Liver (tissue), 3 donors: ENCODE measurements at regions not wholly inside any gene's neighbourhood (a gene's known extent, or its start where the extent isn't known, plus 50 kb on each side); places are given as distances from the start of the nearest gene placed in this dataset.

ENCODE experiments used
- ATF3 ChIP-seq: IDR thresholded peaks from 2 replicates; pipeline ENCODE4 v1.6.1; 2016; ENCODE audit warnings: antibody characterized with exemption
- CTCF ChIP-seq: fragments of 150-350 bp; IDR thresholded peaks from 2 replicates; pipeline ENCODE4 v1.5.1; 2017; ENCODE audit warnings: improper control_type of control experiment, low read depth, low read length; ENCODE audit not compliant: missing input control
- EGR1 ChIP-seq, 2 donors: IDR thresholded peaks; 2 replicates each; pipeline ENCODE4 v1.6.1; 2016 to 2018; ENCODE audit warnings: antibody characterized with exemption in 2 of 2, low read depth in 2 of 2
- JUND ChIP-seq, 2 donors: IDR thresholded peaks; 2 replicates each; pipeline ENCODE4 v1.6.1; 2016; ENCODE audit warnings: antibody characterized with exemption in 2 of 2
- MAX ChIP-seq: IDR thresholded peaks from 2 replicates; pipeline ENCODE4 v1.6.1; 2016; ENCODE audit warnings: antibody characterized with exemption
- RAD21 ChIP-seq, 2 donors: IDR thresholded peaks; 2 replicates each; pipeline ENCODE4 v1.6.1; 2016; ENCODE audit warnings: antibody characterized with exemption in 2 of 2, mild to moderate bottlenecking in 2 of 2
- REST ChIP-seq: IDR thresholded peaks from 2 replicates; pipeline ENCODE4 v1.6.1; 2016; ENCODE audit warnings: antibody characterized with exemption, mild to moderate bottlenecking
- TAF1 ChIP-seq: conservative IDR thresholded peaks from 2 replicates; pipeline ENCODE4 v1.6.1; 2016; ENCODE audit warnings: antibody characterized with exemption, mild to moderate bottlenecking
- YY1 ChIP-seq: IDR thresholded peaks from 2 replicates; pipeline ENCODE4 v1.6.1; 2016; ENCODE audit warnings: antibody characterized with exemption, mild to moderate bottlenecking
- donor health status: healthy.
- donor health status: healthy.

GRCh38 chr2:241975593-241976284 lies 106.2 kb downstream of the RTP5 start:
- TF ChIP-seq CTCF (no peak), TAF1 (no peak), ATF3 (no peak), MAX (no peak), YY1 (no peak), RAD21 (IDR thresholded peaks at IDR 0.05) (no peak), REST (no peak), JUND (IDR thresholded peaks at IDR 0.05) (no peak), EGR1 (IDR thresholded peaks at IDR 0.05; ENCODE audit: low read depth in 2 of 2) (no peak)
